HG02678 (cell line): ENCODE measurements at regions not wholly inside any gene's neighbourhood (a gene's known extent, or its start where the extent isn't known, plus 50 kb on each side); places are given as distances from the start of the nearest gene placed in this dataset.
"Not testable (repeated sequence)": the region's sequence is repeated elsewhere in the genome, so short reads cannot be mapped to it uniquely, and the experiment has no call there.

Experiments used
- ATAC-seq: cut with Tn5 transposase; IDR thresholded peaks from one replicate; pipeline ENCODE4 v1.9.1; 2021; ENCODE audit warnings: mild to moderate bottlenecking, moderate library complexity; ENCODE audit not compliant: unreplicated experiment

- ATAC-seq, result no peak
These were observed 147.7 kb upstream of the GRIA3 start for GRCh38 chrX:123036401-123036800.

GRCh38 chrX:123049071-123049625 is 134.9 kb upstream of the GRIA3 start:
- no peak for ATAC-seq

GRCh38 chrX:123060986-123061385 is 123.1 kb upstream of the GRIA3 start:
- ATAC-seq, result no peak

DNA sequence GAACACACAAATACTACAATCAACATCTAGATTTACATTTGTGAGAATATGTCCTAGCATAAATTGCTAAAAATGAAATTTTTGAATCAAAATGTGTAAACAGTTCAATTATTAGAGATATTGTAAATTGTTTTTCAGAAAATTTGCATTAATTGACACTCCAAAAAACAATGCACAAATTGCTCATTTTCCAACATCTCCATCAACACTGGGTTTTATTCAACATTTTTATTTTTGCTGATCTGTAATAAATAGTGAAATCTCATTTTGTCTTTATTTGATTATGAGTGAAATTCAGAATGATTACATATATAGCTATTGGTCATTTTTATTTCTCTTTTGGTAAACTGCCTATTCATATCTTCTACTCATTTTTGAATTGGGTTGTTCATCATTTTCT is 120.0 kb upstream of the GRIA3 start:
- no peak for ATAC-seq

- no peak for ATAC-seq
These were observed 111.2 kb upstream of the GRIA3 start for GRCh38 chrX:123072686-123073385.

GRCh38 chrX:123075947-123076561 is 108.0 kb upstream of the GRIA3 start:
- no peak for ATAC-seq

DNA sequence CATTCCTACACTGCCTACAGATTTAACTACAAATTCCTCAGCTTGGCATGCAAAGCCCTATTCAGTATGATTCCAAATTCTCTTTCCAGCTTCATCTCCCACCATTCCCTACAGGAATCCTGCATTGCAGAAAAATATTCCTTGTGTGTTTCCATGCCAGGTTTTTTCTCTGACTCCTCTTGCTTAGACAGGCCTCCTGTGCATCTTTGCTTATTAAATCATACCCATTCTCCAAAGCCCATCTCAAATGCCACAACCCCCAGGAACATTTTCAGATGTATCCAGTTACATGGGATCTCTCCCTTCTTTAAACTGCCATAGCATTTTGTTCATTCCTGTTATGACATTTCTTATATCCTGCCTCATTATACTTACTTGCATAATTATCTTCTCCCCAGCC is 106.4 kb upstream of the GRIA3 start:
- ATAC-seq, result no peak

GRCh38 chrX:123080065-123080464 is 104.0 kb upstream of the GRIA3 start:
- no peak for ATAC-seq

DNA sequence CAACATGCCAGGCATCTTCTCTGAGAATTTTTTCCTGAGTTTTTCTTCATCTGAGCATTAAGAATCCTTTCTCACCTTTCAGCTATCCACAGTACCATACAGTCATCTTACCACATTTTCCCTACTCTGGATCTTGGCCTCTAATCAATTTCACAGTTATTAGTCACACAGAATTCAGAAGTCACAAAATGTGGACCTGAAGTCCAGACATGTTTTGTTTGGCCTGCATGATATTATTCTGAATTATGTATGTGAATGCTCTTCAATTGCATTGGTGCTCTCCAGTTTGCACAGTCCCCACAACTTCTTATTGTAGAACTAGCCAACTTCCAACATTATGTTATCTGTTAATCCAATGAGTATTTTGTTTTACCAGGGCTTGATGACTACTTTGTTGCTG is 102.3 kb upstream of the GRIA3 start:
- ATAC-seq, result no peak

DNA sequence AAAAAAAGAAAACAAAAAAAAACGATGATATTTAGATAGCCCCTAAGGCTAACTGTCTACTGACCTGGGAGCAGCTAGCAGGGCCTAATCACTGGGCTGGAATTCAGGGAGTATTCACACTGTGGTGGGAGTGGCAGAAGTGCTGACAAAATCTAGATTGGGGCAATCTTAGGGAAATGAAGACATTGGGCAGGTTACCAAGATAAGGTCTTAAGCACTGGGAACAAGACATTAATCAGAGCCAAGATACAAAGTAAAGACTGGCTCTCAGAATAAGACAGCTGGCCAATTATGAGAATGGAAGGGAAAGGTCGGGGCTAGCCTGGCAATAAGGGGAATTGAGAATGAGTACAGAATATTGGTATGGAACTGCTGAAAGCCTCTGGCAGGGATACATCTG is 100.2 kb upstream of the GRIA3 start:
- ATAC-seq, result no peak

DNA sequence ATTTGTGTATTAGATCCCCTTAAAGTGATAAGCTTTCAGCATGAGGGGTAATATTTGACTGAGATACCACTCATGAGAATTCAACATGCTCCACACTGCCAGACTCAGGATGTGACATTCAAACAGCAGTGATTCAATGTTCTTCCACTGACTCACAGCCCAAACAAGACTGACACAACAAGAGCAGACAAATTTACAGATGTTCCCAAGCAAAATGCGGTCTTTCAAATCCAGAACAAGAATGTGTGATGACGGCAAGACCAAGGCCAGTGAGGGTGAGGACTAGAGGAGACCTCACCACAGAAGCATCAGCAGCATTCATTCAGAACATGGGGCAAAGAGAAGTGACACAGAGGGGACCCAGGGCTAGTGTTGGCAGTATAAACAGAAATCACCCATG is 99.3 kb upstream of the GRIA3 start:
- no peak for ATAC-seq

DNA sequence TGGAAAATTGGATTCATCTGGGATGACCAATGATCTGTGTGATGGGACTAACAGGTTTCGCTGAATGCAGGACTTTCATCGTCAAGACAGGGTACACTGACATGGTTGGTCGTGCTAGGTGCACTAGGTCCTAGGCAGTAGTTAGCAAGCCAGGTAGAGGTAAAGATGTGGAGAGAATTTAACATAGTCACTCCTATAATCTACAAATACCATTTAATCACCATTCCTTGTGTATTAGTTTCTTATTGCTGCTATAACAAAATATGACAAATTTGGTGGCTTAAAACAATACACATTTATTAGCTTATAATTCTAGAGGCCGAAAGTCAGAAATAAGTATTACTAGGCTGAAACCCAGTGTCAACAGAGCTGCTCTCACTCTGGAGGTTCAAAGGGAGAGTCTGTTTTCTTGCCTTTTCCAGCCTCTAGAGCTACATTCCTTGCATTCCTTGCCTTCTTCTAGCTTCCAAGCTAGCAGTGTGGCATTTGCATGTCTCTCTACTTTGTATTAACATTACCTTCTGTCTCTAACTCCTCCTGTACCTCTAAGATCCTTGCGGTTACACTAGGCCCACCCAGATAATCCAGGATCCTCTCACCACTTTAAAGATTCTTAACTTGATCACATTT is 98.7 kb upstream of the GRIA3 start:
- ATAC-seq, result no peak

GRCh38 chrX:123086768-123087167 is 97.3 kb upstream of the GRIA3 start:
- no peak for ATAC-seq

DNA sequence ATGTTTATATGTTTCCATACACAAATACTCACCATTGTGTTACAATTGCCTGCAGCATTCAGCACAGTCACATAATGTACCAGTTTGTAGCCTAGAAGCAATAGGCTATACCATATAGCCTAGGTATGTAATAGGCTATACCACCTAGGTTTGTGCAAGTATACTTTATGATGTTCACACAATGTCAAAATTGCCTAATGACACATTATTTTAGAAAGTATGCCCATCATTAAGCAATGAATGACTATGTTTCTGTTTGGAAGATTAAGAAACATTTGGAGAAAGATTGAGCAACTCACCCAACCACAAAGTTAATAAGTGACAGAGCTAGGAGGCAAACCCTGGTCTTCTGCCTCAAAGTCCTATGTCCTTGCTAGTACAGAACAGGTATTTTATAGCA is 96.8 kb upstream of the GRIA3 start:
- no peak for ATAC-seq

GRCh38 chrX:123088331-123088730 is 95.7 kb upstream of the GRIA3 start:
- no peak for ATAC-seq

- no peak for ATAC-seq
These were observed 95.1 kb upstream of the GRIA3 start for GRCh38 chrX:123088930-123089329.

- no peak for ATAC-seq
These were observed 90.3 kb upstream of the GRIA3 start for GRCh38 chrX:123093792-123094191.

GRCh38 chrX:123108513-123109427 is 75.3 kb upstream of the GRIA3 start:
- ATAC-seq, result no peak

- no peak for ATAC-seq
These were observed 62.8 kb upstream of the GRIA3 start for GRCh38 chrX:123121241-123121640.

DNA sequence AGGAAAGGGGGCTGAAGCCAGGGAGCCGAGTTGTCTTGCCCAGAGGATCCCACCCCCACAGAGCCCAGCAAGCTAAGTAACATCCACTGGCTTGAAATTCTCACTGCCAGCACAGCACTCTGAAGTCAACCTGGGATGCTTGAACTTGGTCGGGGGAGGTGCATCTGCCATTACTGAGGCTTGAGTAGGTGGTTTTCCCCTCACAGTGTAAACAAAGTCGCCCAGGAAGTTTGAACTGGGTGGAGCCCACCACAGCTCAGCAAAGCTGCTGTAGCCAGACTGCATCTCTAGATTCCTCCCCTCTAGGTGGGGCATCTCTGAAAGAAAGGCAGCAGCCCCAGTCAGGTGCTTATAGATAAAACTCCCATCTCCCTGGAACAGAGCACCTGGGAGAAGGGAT is 54.3 kb upstream of the GRIA3 start:
- not testable (repeated sequence) for ATAC-seq
